ENCODE measurements at regions not wholly inside any gene's neighbourhood (a gene's known extent, or its start where the extent isn't known, plus 50 kb on each side); places are given as distances from the start of the nearest gene placed in this dataset.

DNA sequence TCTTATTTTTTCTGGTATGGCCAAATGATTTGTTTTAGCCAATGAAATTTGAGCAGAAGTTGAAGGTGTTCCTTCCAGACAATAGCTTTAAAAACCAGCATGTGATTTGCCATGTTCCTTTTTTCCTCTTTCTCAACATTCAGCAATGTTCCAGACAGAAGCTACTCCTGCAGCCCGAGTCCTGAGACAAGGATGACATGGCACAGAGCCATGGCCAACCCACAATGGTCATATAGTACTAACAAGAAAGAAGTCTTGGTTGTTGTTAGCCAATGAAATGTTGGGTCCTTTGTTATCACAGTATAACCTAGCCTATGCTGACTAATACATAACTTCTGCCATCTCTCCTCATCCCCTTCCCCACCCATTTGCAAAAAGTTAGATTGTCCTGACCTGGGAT, 211.1 kb upstream of the STT3B start:
- TF ChIP-seq EZH2 (IDR thresholded peaks at IDR 0.05; ENCODE audit: insufficient read depth, poor library complexity, severe bottlenecking) (no peak), EZH2phosphoT487 (IDR thresholded peaks at IDR 0.05; ENCODE audit: insufficient read depth, low read depth) (no peak)

Data from GM23248 (cell line).